Skeletal muscle satellite cell (primary cell): ENCODE measurements at regions not wholly inside any gene's neighbourhood (a gene's known extent, or its start where the extent isn't known, plus 50 kb on each side); places are given as distances from the start of the nearest gene placed in this dataset.

Experiments
- H3K27me3 ChIP-seq: 2 replicates; pipeline ENCODE4 v1.7.0; 2013; ENCODE audit warnings: low read length; ENCODE audit not compliant: control insufficient read depth, insufficient read depth
- H3K36me3 ChIP-seq: 2 replicates; pipeline ENCODE4 v1.7.0; 2013; ENCODE audit warnings: mild to moderate bottlenecking, control low read depth, low read length; ENCODE audit not compliant: insufficient read depth
- H3K4me1 ChIP-seq: 2 replicates; pipeline ENCODE4 v1.7.0; 2013; ENCODE audit warnings: low read length; ENCODE audit not compliant: control insufficient read depth, insufficient read depth
- H3K4me2 ChIP-seq: 2 replicates; pipeline ENCODE4 v1.7.0; 2013; ENCODE audit warnings: mild to moderate bottlenecking, low read length
- H3K4me3 ChIP-seq: 2 replicates; pipeline ENCODE4 v1.7.0; 2013; ENCODE audit warnings: low read length
- H3K9ac ChIP-seq: 2 replicates; pipeline ENCODE4 v1.7.0; 2013; ENCODE audit warnings: mild to moderate bottlenecking, low read depth, low read length, moderate library complexity
- H3K9me3 ChIP-seq: replicated peaks from 2 replicates; pipeline ENCODE4 v1.7.0; 2013; ENCODE audit warnings: mild to moderate bottlenecking, control low read depth, low read length

DNA sequence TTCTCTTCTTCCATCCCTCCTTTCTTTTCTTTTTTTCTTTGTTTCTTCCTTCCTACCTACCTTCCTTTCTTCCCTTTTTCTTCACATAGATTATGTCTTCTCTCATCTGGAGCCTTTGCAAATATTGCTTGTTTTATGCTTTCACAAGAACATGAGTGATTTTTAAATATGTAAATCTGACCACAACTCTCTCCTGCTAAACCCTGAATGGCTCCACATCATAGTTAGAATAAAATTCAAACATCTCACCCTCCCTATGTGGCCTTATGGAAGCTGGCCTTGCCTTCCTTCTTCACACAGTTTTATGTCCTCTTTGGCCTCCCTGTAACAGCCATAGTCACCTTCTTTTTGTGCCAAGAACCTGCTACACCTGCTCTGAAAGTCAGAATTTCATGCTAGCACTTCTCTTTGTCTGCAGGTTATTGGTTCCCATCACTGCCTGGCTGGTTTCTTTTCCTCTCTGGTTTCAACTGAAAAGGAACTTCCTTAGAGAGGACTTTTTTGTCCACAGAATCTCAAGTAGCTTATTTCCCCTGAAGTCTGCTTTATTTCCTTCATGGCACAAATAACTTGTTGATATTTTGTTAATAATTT lies 114.3 kb upstream of the TNC start:
- no peaks in the 10 kb centered on the region for H3K36me3 ChIP-seq
- no peak overlapping the region for H3K4me3 ChIP-seq
- H3K9me3 ChIP-seq = no peaks in the 10 kb centered on the region
- H3K4me1 ChIP-seq = peaks cover 12% of the 10 kb centered on the region
- no peak overlapping the region for H3K9ac ChIP-seq
- H3K4me2 ChIP-seq = no peak overlapping the region
- H3K27me3 ChIP-seq = no peaks in the 10 kb centered on the region

DNA sequence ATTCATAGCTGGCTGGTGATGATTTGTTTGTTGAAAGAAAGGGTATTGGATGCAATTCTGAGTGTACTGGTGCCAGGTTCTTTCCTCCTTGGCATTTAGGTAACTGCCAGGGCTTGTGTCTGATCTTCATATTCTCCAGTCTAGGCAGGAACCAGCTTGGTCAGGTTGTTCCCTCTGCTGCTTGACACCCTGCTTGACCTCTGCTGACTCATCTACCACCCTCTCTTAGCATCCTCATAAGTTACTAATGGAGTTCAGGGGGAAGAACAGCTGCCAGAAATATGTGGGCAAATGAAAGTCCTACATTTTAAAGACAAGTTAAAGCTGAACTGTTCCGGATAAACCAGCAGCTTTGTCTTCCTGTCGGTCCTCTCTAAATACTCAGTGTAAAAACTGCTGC lies 116.1 kb upstream of the TNC start:
- Histone ChIP-seq H3K36me3 (no peaks in the 10 kb centered on the region), H3K9me3 (no peaks in the 10 kb centered on the region), H3K27me3 (no peaks in the 10 kb centered on the region), H3K4me3 (no peak overlapping the region), H3K4me2 (peak overlapping the region; percentile 43), H3K9ac (peak overlapping the region; percentile 29), H3K4me1 (peaks cover 12% of the 10 kb centered on the region)

DNA sequence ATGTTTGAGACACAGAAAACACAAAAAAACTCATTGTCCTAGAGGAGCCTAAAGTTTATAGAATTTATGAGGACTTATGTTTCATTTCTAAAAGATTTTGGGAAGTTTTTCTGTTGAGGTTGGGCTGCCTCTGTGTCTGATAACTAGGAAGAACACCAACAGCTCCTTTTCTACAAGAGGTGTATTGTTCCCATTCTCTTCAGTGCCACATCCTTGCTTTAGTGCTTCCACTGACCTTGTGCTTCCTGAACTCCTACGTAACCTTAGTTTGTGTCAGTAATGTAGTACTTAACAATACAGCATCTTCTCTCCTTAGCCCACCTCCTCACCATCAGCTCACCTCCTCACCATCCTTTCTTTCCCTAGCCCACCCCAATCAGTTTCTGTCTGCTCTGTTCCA lies 117.3 kb upstream of the TNC start:
- H3K4me3 ChIP-seq = no peak overlapping the region

DNA sequence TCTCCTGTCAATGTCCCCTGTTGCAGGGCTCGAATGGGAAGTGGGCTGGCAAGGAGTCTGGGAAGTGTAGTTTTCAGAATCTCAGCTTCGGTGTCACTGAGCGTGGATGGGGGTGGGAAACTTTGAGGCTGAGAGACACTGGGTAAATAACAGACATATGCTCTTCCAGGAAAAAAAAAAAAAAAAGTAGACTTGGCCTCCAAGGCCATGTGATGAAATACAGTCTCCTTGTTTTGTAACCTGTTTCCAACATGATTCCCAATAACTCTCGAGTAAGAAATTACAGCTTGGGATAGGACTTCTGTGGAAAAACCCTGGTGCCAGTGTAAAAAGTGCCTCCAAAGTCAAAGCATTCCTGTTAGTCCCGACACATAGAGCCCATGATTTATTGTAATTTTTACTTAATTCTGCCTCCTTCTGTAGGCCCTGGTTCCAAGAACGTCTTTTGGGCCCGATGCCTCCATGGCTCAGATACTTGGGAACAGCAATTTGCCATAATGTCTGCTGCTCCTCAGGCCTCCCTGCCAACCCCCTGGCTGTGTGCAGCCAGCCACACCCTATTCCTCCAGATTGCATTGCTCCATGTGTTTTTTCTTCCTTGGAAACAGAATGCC lies 119.5 kb upstream of the TNC start:
- H3K9ac ChIP-seq = no peak overlapping the region
- H3K4me2 ChIP-seq = no peak overlapping the region
- no peaks in the 10 kb centered on the region for H3K36me3 ChIP-seq
- H3K27me3 ChIP-seq = no peaks in the 10 kb centered on the region
- no peaks in the 10 kb centered on the region for H3K9me3 ChIP-seq
- peaks cover 12% of the 10 kb centered on the region for H3K4me1 ChIP-seq
- no peak overlapping the region for H3K4me3 ChIP-seq

More for the DNA sequence above, 117.3 kb upstream of the TNC start:
- Histone ChIP-seq H3K4me1 (peaks cover 12% of the 10 kb centered on the region), H3K9ac (no peak overlapping the region), H3K27me3 (no peaks in the 10 kb centered on the region), H3K9me3 (no peaks in the 10 kb centered on the region), H3K36me3 (no peaks in the 10 kb centered on the region), H3K4me2 (no peak overlapping the region)

DNA sequence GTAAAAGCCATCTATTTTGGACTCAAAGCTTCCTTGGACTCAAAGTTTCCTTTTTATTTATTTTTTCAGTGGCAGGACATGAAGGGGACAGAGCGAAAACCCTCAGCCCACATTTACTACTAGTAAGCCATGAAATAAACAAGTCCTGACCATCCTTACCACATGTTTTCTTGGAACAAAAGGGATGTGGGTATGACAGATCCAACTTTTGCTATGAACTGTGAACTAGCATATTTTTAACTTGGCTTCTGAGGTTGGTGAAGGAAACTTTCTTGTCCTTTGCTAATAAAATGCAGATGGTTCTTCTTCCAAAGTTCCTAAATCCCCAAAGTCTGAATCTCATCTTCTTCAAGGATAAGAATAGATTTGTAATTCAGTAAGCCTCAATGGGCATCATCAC lies 122.7 kb upstream of the TNC start:
- Histone ChIP-seq H3K4me1 (no peaks in the 10 kb centered on the region), H3K27me3 (no peaks in the 10 kb centered on the region), H3K9ac (no peak overlapping the region), H3K4me3 (no peak overlapping the region), H3K4me2 (no peak overlapping the region), H3K36me3 (no peaks in the 10 kb centered on the region), H3K9me3 (no peaks in the 10 kb centered on the region)

DNA sequence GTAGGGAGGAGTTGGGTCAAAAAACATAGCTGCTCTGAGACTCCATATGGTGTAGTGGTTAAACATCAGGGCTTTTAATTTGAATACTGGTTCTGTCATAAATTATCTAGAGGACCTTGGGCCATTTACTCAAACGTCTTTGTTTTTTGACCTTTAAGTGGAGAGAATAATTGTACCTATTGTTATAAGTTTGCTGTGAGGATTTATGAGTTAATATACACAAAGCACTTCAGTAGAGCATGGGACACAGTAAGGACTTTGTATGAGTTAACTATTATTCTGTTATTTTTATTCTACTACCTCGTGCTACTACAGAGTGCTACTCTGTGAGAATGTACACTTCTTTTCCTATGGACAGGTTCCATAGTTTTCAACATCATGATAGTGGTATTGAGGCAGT lies 123.7 kb upstream of the TNC start:
- H3K4me3 ChIP-seq = no peak overlapping the region
- H3K9ac ChIP-seq = no peak overlapping the region
- no peak overlapping the region for H3K4me2 ChIP-seq
- H3K9me3 ChIP-seq = no peaks in the 10 kb centered on the region
- H3K36me3 ChIP-seq = no peaks in the 10 kb centered on the region
- H3K27me3 ChIP-seq = no peaks in the 10 kb centered on the region
- no peaks in the 10 kb centered on the region for H3K4me1 ChIP-seq

DNA sequence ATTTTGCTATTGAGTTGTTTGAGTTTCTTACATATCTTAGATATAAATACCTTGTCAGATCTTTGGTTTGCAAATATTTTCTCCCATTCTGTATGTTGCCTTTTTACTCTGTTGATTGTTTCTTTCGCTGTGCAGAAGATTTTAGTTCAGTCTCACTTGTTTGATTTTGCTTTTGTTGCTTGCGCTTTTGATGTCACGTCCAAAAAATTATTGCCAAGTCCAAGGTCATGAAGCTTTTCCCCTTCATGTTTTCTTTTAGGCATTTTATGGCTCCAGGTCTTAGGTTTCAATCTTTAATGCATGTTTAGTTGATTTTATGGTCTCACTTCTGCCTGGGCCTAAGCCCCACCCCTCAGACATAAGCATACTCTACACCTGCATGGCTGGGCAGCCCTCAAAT lies 131.5 kb upstream of the TNC start:
- H3K4me3 ChIP-seq = no peak overlapping the region
- H3K27me3 ChIP-seq = no peaks in the 10 kb centered on the region
- H3K4me1 ChIP-seq = peaks cover 25% of the 10 kb centered on the region
- H3K36me3 ChIP-seq = no peaks in the 10 kb centered on the region
- H3K9ac ChIP-seq = no peak overlapping the region
- H3K9me3 ChIP-seq = no peaks in the 10 kb centered on the region
- no peak overlapping the region for H3K4me2 ChIP-seq

DNA sequence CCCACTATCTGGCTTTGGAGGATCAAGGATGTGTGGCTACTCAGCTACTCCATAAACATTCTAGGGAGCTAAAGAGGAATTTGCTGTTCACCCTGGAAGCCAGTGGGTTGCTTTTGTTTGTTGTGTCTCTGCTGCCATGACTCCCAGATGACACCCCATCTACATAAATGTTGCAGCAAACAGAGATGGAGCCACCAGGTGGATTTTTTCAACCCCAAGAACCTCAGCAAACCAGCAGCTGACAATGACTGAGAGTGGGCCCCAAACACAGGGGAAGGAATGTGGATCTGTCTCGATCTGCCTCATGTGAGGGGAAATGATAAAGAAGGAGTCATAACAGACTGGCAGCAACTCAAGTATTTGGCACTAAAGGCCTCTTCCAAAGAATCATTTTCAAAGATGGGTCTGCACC lies 132.7 kb upstream of the TNC start:
- Histone ChIP-seq H3K9ac (peak overlapping the region; percentile 57), H3K27me3 (no peaks in the 10 kb centered on the region), H3K4me2 (peak overlapping the region; percentile 19), H3K4me3 (no peak overlapping the region), H3K9me3 (no peaks in the 10 kb centered on the region), H3K4me1 (peaks cover 28% of the 10 kb centered on the region), H3K36me3 (no peaks in the 10 kb centered on the region)

DNA sequence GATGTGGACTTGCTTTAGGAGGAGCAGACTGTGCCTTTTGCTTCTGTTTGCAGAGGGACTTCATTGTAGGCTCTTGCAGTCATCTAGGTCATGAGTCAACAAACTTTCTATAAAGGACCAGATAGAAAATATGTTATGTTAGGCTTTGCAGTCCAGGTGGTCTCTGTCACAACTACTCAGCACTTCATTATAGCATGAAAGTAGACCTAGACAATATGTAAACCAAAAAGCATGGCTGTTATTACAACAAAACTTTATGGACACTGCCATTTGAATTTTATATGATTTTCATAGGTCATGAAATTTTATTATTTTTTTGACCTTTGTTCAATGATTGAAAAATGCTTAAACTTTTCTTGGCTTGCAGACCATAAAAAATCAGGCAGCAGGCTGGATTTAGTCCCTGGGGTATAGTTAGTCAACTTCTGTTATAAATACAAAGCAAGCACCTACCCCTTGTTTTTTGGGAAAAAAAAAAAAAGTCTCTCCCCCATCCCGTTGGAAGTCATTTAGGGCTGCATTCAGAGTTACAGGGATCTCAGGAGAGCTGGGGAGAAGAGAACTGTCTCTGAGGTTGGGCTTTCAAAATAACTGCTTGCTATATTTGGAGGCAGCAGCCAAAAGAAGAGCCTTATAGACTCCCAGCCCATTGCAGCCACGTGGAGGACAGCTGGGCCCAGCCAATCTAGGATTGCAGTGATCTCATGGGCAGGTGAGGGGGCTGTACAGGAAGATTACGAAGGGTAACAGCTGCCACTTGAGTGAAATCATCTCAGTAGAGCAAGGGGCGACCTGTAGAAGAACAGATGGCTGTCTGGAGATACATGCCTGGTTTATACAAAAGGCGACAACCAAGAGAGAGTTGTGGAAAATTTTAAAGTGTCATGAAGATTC lies 136.6 kb upstream of the TNC start:
- Histone ChIP-seq H3K4me2 (no peak overlapping the region), H3K4me1 (peaks cover 28% of the 10 kb centered on the region), H3K9me3 (no peaks in the 10 kb centered on the region), H3K36me3 (no peaks in the 10 kb centered on the region), H3K27me3 (no peaks in the 10 kb centered on the region), H3K4me3 (no peak overlapping the region), H3K9ac (no peak overlapping the region)

DNA sequence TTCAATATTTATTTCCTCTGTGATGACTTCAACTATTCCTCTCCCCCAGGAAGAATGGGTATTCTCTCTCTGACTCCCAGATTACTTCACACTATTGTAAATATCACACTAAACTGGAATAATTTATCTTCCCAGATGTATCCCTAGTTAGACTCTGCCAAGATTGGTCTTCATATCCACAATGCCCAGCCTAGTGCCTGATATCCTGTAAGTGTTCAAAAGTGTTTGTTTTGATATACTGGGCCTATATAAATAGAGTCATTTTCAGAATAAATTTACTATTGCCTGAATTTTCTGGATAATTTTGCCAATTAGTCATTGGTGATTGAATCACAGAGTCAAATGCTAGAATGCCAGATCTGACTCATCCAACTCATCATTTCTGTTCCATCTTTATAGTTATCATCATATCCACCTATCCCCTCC lies 143.7 kb upstream of the TNC start:
- H3K4me3 ChIP-seq = no peak overlapping the region
- H3K4me1 ChIP-seq = peaks cover 43% of the 10 kb centered on the region
- H3K27me3 ChIP-seq = no peaks in the 10 kb centered on the region
- no peaks in the 10 kb centered on the region for H3K9me3 ChIP-seq
- peak overlapping the region; percentile 11 for H3K4me2 ChIP-seq
- H3K9ac ChIP-seq = no peak overlapping the region
- H3K36me3 ChIP-seq = no peaks in the 10 kb centered on the region

DNA sequence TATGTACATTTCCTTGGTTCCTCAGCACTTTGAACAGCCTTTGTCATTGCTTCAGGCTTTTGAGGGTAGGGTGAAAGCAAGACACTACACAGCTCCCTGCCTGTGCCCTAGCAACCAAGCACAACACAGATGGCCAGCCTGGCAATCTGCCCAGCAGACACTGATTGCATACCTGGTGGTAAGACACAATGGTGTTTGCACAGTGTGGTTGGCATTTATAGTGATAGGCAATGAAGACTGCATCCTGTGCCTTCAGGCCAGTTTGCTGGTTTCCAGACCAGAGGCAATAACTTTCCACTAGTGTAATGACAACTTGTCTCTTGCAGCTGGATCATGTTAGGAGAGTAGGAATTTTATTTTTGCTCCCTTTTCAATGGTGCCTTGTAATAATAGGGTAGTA lies 144.5 kb upstream of the TNC start:
- no peaks in the 10 kb centered on the region for H3K36me3 ChIP-seq

More for the DNA sequence above, 144.5 kb upstream of the TNC start:
- Histone ChIP-seq H3K4me1 (peaks cover 43% of the 10 kb centered on the region), H3K27me3 (no peaks in the 10 kb centered on the region), H3K9ac (no peak overlapping the region), H3K9me3 (no peaks in the 10 kb centered on the region), H3K4me2 (no peak overlapping the region), H3K4me3 (no peak overlapping the region)
